ENCODE measurements at regions not wholly inside any gene's neighbourhood (a gene's known extent, or its start where the extent isn't known, plus 50 kb on each side); places are given as distances from the start of the nearest gene placed in this dataset.

- TF ChIP-seq CTCF (IDR thresholded peaks at IDR 0.05) (no peak), EP300 (IDR thresholded peaks at IDR 0.05) (no peak)
These were observed 256.3 kb upstream of the PKDCC start for GRCh38 chr2:41791523-41791922.

All from stomach (tissue), 4 donors.